Neural progenitor cell (in vitro differentiated cells): ENCODE measurements at regions not wholly inside any gene's neighbourhood (a gene's known extent, or its start where the extent isn't known, plus 50 kb on each side); places are given as distances from the start of the nearest gene placed in this dataset.

Experiments used
- EZH2 ChIP-seq: fragments of 200-600 bp; sonication (generic); IDR thresholded peaks from 2 replicates; pipeline ENCODE4 v1.6.1; 2017; ENCODE audit warnings: antibody characterized with exemption, mild to moderate bottlenecking, moderate library complexity
- EZH2phosphoT487 ChIP-seq: fragments of 200-600 bp; sonication (generic); IDR thresholded peaks from 2 replicates; pipeline ENCODE4 v1.6.1; 2017; ENCODE audit warnings: antibody characterized with exemption
- TF ChIP-seq, protein P1 (sequence below): fragments of 200-600 bp; sonication (generic); IDR thresholded peaks from 2 replicates; pipeline ENCODE4 v1.5.1; 2017; ENCODE audit warnings: antibody characterized with exemption, mild to moderate bottlenecking

DNA sequence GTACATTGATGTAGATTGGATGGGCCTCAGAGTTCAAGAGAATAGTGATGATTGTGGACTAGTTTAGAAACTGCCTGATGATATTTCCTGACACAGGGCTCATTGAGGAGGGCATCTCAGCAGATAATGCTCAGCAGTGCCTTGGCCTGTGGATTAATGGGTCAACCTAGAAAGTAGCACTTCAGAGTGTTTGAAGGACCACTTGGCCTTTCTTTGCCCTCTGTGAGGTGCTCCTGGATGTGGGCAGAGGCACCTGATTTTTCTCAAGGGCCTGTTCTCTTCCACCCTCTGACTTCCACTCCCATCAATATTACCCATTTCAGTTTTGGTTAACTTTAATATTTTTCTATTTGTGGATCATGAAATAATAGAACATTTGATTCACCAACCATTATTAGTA is 270.6 kb upstream of the BMP2 start:
- TF ChIP-seq, protein P1, sequence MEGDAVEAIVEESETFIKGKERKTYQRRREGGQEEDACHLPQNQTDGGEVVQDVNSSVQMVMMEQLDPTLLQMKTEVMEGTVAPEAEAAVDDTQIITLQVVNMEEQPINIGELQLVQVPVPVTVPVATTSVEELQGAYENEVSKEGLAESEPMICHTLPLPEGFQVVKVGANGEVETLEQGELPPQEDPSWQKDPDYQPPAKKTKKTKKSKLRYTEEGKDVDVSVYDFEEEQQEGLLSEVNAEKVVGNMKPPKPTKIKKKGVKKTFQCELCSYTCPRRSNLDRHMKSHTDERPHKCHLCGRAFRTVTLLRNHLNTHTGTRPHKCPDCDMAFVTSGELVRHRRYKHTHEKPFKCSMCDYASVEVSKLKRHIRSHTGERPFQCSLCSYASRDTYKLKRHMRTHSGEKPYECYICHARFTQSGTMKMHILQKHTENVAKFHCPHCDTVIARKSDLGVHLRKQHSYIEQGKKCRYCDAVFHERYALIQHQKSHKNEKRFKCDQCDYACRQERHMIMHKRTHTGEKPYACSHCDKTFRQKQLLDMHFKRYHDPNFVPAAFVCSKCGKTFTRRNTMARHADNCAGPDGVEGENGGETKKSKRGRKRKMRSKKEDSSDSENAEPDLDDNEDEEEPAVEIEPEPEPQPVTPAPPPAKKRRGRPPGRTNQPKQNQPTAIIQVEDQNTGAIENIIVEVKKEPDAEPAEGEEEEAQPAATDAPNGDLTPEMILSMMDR, result no peak
- TF ChIP-seq EZH2, result no peak
- no peak for TF ChIP-seq EZH2phosphoT487
